K562 (cell line): ENCODE measurements at regions not wholly inside any gene's neighbourhood (a gene's known extent, or its start where the extent isn't known, plus 50 kb on each side); places are given as distances from the start of the nearest gene placed in this dataset.

Experiments
- ATAC-seq: fragments of 200-7000 bp; cut with Tn5 transposase; 3 replicates; pipeline ENCODE4 v1.9.1; 2020; ENCODE audit warnings: moderate library complexity
- BruUV-seq: library from RNA; stranded (reverse); fragments of 400-500 nt; replicated peaks from 2 replicates; lab custom pipeline; 2021; lab: Mats Ljungman, UMichigan
- CTCF ChIA-PET: fragments of 300-600 bp; formaldehyde crosslinking; extraction: SDS; loops from one replicate; lab custom pipeline; 2021; ENCODE audit warnings: low intra/inter-chr PET ratio; lab: Yijun Ruan, JAX
- POLR2A ChIA-PET: fragments of 300-600, 350-650 bp; sonication (Branson Sonifier 250); formaldehyde crosslinking; extraction: SDS; loops from one replicate; lab custom pipeline; 2021; ENCODE audit warnings: antibody characterized with exemption, inconsistent platforms; lab: Yijun Ruan, JAX
- DNase-seq, 4 experiments: peaks; one replicate each; pipeline versions ENCODE4 v3.0.0 to v3.0.0-alpha.2; 2011 to 2018; ENCODE audit warnings: low spot score in 3 of 4, mixed read lengths in 3 of 4; ENCODE audit errors: extremely low read depth in 1 of 4
- FAIRE-seq: peaks from 2 replicates; lab custom pipeline; 2011; peaks lifted over from hg19 to GRCh38; lab: Jason Lieb, UNC
- H2AFZ ChIP-seq: 2 replicates; pipeline ENCODE4 v1.6.0; 2011; ENCODE audit warnings: low read depth, low read length, control low read depth, inconsistent platforms
- H3K27ac ChIP-seq: fragments of 200-600 bp; 3 replicates; pipeline ENCODE4 v1.8.0; 2011; ENCODE audit warnings: low read depth, mild to moderate bottlenecking, control low read depth, inconsistent platforms, low read length, moderate library complexity, mixed read lengths; ENCODE audit errors: extremely low read depth
- H3K27me3 ChIP-seq, 2 experiments: fragments of 300-600 bp in 1 of 2; 2 replicates in 1 of 2; 3 replicates in 1 of 2; pipeline versions ENCODE4 v1.6.0 to v1.8.0; 2011; ENCODE audit warnings: inconsistent platforms in 2 of 2, low read length in 2 of 2, mild to moderate bottlenecking in 1 of 2, mixed read lengths in 1 of 2, moderate library complexity in 1 of 2; ENCODE audit not compliant: control insufficient read depth in 2 of 2, insufficient read depth in 2 of 2
- H3K36me3 ChIP-seq: fragments of 300-600 bp; 3 replicates; pipeline ENCODE4 v1.8.0; 2011; ENCODE audit warnings: mild to moderate bottlenecking, low read length, inconsistent platforms; ENCODE audit not compliant: control insufficient read depth, insufficient read depth
- H3K4me1 ChIP-seq, 2 experiments: fragments of 200-600 bp in 1 of 2; replicated peaks in 1 of 2; 2 replicates in 1 of 2; 3 replicates in 1 of 2; pipeline versions ENCODE4 v1.5.1 to v1.8.0; 2011; ENCODE audit warnings: inconsistent platforms in 2 of 2, low read length in 2 of 2, mild to moderate bottlenecking in 1 of 2, mixed read lengths in 1 of 2, moderate library complexity in 1 of 2; ENCODE audit not compliant: control insufficient read depth in 2 of 2, insufficient read depth in 2 of 2
- H3K4me2 ChIP-seq: 2 replicates; pipeline ENCODE4 v1.6.1; 2011; ENCODE audit warnings: low read length, control low read depth, inconsistent platforms, mixed read lengths; ENCODE audit not compliant: insufficient read depth
- H3K4me3 ChIP-seq: fragments of 200-600 bp; sonication (generic), shearing (Covaris generic); 2 replicates; pipeline ENCODE4 v1.5.1; 2016; ENCODE audit warnings: control low read depth, inconsistent platforms
- H3K79me2 ChIP-seq: fragments of 200-600 bp; 3 replicates; pipeline ENCODE4 v1.8.0; 2011; ENCODE audit warnings: low read length, inconsistent platforms; ENCODE audit not compliant: control insufficient read depth, insufficient read depth
- H3K9ac ChIP-seq, 2 experiments: 2 replicates each; pipeline versions ENCODE4 v1.6.0 to v1.6.1; 2011; ENCODE audit warnings: low read depth in 2 of 2, low read length in 2 of 2, control low read depth in 1 of 2, inconsistent platforms in 1 of 2, mild to moderate bottlenecking in 1 of 2, mixed read lengths in 1 of 2; ENCODE audit not compliant: insufficient read depth in 1 of 2
- H3K9me1 ChIP-seq: one replicate; pipeline ENCODE4 v1.6.0; 2011; ENCODE audit warnings: inconsistent platforms, mild to moderate bottlenecking, low read length, moderate library complexity; ENCODE audit not compliant: control insufficient read depth, insufficient read depth
- H3K9me3 ChIP-seq: replicated peaks from 2 replicates; pipeline ENCODE4 v1.5.1; 2011; ENCODE audit warnings: low read depth, low read length, inconsistent platforms; ENCODE audit not compliant: control insufficient read depth, insufficient read depth
- H4K20me1 ChIP-seq: replicated peaks from 2 replicates; pipeline ENCODE4 v1.6.1; 2011; ENCODE audit warnings: low read length, inconsistent platforms, mixed read lengths; ENCODE audit not compliant: control insufficient read depth, insufficient read depth
- CC2D1A ChIP-seq: fragments of 450-650 bp; IDR thresholded peaks from 2 replicates; pipeline ENCODE4 v1.6.1; 2017; ENCODE audit warnings: mild to moderate bottlenecking
- MYBL2 ChIP-seq, 2 experiments: fragments of 450-650 bp in 1 of 2; sonication (generic) in 1 of 2; formaldehyde crosslinking in 1 of 2; IDR thresholded peaks; 2 replicates each; pipeline versions ENCODE4 v1.6.1 to v1.8.1; 2017 to 2022; ENCODE audit warnings: borderline replicate concordance in 1 of 2, inconsistent platforms in 1 of 2, low read depth in 1 of 2, mild to moderate bottlenecking in 1 of 2, missing genetic modification reagents in 1 of 2, moderate library complexity in 1 of 2
- ZBTB43 ChIP-seq: sonication (generic); formaldehyde crosslinking; IDR thresholded peaks from 2 replicates; pipeline ENCODE4 v1.8.0; 2023; ENCODE audit warnings: mild to moderate bottlenecking, missing genetic modification reagents
- ZNF24 ChIP-seq: fragments of 450-650 bp; IDR thresholded peaks from 2 replicates; pipeline ENCODE4 v1.6.1; 2016
- ZNF507 ChIP-seq: conservative IDR thresholded peaks from 2 replicates; pipeline ENCODE4 v1.6.1; 2017; ENCODE audit warnings: missing genetic modification characterization, missing compliant biosample characterization
- ZNF518B ChIP-seq: fragments of 250-450 bp; sonication (Bioruptor Pico); IDR thresholded peaks from 2 replicates; pipeline ENCODE4 v1.5.0; 2021; ENCODE audit warnings: mild to moderate bottlenecking, moderate library complexity
- ZNF740 ChIP-seq, 3 experiments: fragments of 200-800 bp in 1 of 3; sonication (Bioruptor generic) in 1 of 3; sonication (generic) in 1 of 3; formaldehyde crosslinking in 1 of 3; IDR thresholded peaks; 2 replicates each; pipeline versions ENCODE4 v1.6.1 to v1.8.0; 2016 to 2022; ENCODE audit warnings: mild to moderate bottlenecking in 2 of 3, missing compliant biosample characterization in 2 of 3, missing genetic modification characterization in 2 of 3, missing genetic modification reagents in 1 of 3
- ZSCAN29 ChIP-seq: fragments of 450-650 bp; IDR thresholded peaks from 2 replicates; pipeline ENCODE4 v1.6.1; 2017
- in situ Hi-C: fragments of 300-500 bp; cut with MboI; formaldehyde crosslinking; loops from 4 replicates; pipeline ENCODE4 v1.15.0; 2018; ENCODE audit warnings: inconsistent platforms, mixed read lengths
- intact Hi-C: fragments of 100-400 bp; cut with micrococcal nuclease; formaldehyde crosslinking; loops from 2 replicates; pipeline ENCODE4 v1.14.2; 2022

GRCh38 chr7:15086131-15086611 lies 183.6 kb upstream of the DGKB start (continued):
- TF ChIP-seq MYBL2 (IDR thresholded peaks at IDR 0.05; ENCODE audit: low read depth): no peak
- TF ChIP-seq MYBL2 (CRISPR knock-in tag; IDR thresholded peaks at IDR 0.05; ENCODE audit: borderline replicate concordance): no peak

- CTCF ChIA-PET: no interaction called here
- no peaks in the 10 kb centered on the region for H3K79me2 ChIP-seq
Observed at GRCh38 chr7:15085366-15085765, 182.8 kb upstream of the DGKB start.

More at GRCh38 chr7:15085366-15085765, 182.8 kb upstream of the DGKB start:
- Histone ChIP-seq H2AFZ (no peak overlapping the region), H3K36me3 (no peaks in the 10 kb centered on the region), H3K4me1 (no peaks in the 10 kb centered on the region), H3K27me3 (no peaks in the 10 kb centered on the region), H4K20me1 (no peaks in the 10 kb centered on the region), H3K27ac (no peak overlapping the region), H3K4me3 (no peak overlapping the region), H3K9me1 (no peaks in the 10 kb centered on the region), H3K9ac (no peak overlapping the region), H3K4me2 (no peak overlapping the region), H3K9me3 (no peaks in the 10 kb centered on the region)
- TF ChIP-seq ZNF24 (no peak), ZNF507 (tag) (no peak), CC2D1A (no peak), ZSCAN29 (no peak), ZNF740 (CRISPR knock-in tag; IDR thresholded peaks at IDR 0.05) (no peak), ZNF740 (tag; IDR thresholded peaks at IDR 0.05) (no peak), ZBTB43 (no peak), ZNF518B (CRISPR knock-in tag) (no peak)
- BruUV-seq: no TSS peak
- intact Hi-C loops: no loop called here
- no peak for DNase-seq
- POLR2A ChIA-PET: no interaction called here
- no peak for ATAC-seq
- no peak for FAIRE-seq
- in situ Hi-C loops: no loop called here
